HPDE6-E6E7 (cell line): ENCODE measurements at regions not wholly inside any gene's neighbourhood (a gene's known extent, or its start where the extent isn't known, plus 50 kb on each side); places are given as distances from the start of the nearest gene placed in this dataset.
"Not testable (repeated sequence)": the region's sequence is repeated elsewhere in the genome, so short reads cannot be mapped to it uniquely, and the experiment has no call there.

Experiments used
- DNase-seq: peaks from one replicate; pipeline ENCODE4 v3.0.0; 2011; ENCODE audit warnings: missing footprints; ENCODE audit errors: extremely low spot score

DNA sequence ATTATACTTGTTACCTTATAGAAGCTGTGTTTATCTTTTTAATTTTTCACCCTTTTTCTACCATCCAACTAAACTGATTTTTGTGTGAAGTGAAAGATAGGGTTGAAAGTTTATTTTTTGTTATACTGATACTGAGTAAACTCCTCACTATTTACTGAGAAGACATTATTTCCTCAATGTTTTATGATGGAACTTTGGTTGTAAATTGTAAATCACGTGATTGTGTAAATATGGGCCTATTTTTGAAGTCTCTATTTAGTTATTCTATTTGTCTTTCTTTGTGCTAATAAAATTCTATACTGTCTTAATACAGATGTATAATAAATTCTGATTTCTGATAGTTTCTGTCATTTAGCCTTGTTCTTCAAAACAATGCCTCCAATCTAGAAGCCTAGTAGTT is 697.2 kb upstream of the SLC8A1 start:
- DNase-seq: no peak

DNA sequence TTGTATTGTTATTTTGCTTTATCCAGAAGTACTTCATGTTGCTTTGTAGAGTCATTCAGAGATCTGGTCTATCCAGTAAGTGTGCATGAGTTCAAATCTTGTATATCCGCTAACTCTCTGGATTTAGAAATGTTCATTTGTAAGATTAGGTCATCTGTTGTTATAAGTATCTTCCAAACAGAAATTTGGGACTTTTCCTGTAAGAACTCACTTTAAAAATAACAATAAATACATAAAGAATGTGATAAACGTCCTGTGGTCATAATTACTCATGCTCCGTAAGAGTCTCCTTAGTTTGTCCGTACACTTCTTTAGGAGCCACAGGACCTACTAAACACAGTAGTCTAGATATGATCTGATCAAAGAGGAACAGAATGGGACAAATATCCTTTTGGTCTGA is 699.9 kb upstream of the SLC8A1 start:
- DNase-seq: no peak

- no peak for DNase-seq
Measured at GRCh38 chr2:41152318-41152717, 700.4 kb upstream of the SLC8A1 start.

DNA sequence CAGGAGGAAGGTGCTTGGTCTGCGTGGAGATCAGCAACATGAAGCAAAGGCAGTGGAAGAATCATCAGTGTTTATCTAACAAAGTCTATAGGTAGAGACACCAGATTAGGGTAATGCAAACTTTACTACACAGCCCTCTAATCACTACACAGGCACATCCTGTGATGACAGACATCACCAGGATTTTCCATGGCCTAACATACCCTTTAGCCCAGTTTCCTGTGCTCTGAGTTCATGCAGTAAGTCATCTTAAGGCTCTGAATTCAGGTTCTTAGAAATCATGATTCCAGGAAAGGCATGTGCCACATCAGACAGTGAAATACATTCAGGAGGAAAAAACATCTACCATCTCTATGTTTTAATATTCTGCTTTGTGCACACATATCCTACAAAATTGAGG is 708.5 kb upstream of the SLC8A1 start:
- no peak for DNase-seq

DNA sequence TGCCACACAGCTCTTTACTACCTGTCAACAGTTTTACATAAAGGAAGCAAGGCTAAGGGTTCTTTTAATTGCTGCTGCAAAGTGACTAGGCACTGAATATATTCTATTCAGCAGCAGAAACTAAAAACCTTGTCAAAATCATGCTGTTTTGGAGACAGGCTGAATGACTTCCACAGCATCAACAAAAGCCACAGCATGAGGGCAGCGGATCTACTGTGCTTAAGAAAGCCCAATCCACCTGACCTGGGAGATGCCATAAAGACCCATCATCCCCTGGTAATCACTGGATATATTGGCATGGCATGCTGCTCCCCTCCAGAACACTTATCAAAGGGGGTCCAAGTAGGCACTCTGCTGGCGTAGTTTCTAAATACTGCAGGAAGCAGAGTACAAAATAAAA is 715.1 kb upstream of the SLC8A1 start:
- DNase-seq: no peak

GRCh38 chr2:41169744-41170143 is 717.9 kb upstream of the SLC8A1 start:
- no peak for DNase-seq

GRCh38 chr2:41170589-41170988 is 718.7 kb upstream of the SLC8A1 start:
- DNase-seq: no peak

- no peak for DNase-seq
Measured at GRCh38 chr2:41180387-41180786, 728.5 kb upstream of the SLC8A1 start.

DNA sequence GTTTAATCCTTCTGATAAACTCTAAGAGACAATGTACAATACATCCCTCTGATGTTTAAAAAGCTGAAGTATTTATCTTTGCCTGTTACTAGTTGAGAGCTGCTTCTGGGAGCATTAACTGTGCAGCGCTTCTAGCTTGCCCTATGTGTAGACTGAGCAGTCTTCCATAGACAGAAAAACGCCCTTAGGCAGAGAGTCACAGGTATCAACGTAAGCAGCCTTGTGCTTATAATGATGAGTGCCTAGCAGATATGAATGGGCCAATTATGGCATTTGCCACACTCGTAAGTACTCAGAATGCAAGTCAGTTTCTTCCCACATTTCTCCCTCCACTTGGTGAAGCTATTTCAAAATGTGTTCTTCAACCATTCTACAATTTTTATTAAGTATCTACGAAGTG is 731.1 kb upstream of the SLC8A1 start:
- DNase-seq: no peak

GRCh38 chr2:41187376-41188122 is 735.7 kb upstream of the SLC8A1 start:
- DNase-seq: no peak

DNA sequence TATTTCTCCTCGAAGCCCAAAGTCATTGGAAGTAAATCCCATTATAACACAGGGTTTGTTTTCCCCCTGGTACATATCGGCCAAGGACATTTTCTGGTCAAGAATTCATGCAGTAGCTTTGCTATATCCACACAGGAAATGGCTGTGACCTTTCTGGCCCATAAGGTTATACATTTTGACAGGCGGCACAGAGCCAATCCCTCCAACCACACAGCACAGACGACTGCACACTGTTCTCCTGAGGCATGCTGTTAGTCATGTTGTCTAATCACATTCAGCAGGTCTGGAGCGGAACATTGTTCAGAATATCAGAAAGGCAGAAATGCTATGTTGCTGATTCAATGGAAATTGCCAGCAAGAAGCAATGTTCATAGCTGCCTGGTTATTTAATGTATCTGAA is 742.3 kb upstream of the SLC8A1 start:
- DNase-seq: no peak

- DNase-seq: no peak
Measured at GRCh38 chr2:41197781-41198180, 745.9 kb upstream of the SLC8A1 start.

DNA sequence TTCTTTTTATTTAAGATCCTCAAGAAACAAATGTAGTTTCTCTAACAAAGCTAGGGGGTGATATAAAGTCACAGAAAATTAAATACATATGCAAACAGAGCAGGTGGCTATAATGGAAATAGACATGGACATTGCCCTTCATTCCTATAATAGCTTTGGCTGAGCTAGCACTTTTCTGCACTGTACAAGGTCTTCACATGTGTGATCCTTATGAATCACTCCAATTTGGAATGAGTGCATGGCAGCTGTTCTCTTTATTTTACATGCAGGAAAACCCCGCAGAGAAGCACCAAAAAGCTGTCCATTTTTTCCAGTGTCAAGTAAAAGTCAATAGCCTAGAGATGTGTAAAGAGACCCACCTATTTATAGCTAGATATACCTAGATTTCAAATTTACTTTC is 747.4 kb upstream of the SLC8A1 start:
- no peak for DNase-seq

DNA sequence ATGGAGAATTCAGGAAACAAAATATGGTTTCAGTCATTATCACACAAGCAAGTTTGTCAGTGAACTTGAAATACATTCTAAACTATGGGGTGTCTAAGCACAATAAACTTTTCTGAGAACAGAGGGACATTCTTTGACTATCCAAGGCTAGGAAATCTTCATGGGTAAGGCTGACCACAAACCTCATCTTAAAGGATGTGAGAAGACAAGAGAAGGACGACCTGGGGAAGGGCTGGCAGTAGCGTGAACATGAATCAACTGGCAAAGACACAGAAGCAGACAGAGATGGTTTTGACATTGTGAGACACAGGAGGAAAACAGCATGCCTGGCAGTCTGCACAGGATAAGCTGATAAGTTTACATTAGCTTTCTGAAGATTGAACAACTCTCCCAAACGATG is 752.4 kb upstream of the SLC8A1 start:
- no peak for DNase-seq

DNA sequence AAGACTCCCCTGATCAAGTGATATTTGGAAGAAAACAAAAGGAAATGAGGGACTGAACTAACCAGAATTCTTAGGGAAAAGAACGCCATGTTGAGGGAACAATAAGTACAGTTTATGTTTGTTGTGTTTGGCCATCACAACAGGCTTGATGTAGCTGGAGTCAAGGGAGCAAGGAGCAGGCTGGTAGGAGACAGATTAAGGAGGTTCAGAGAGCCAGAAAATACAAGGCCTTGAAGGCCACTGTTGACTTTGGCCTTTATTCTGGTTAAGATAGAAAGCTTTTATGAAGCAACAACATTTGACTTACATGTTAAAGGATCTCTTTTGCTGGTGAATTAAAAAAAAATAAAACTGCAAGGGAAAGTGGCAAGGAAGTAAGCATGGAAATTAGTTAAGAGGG is 754.1 kb upstream of the SLC8A1 start:
- DNase-seq: no peak

DNA sequence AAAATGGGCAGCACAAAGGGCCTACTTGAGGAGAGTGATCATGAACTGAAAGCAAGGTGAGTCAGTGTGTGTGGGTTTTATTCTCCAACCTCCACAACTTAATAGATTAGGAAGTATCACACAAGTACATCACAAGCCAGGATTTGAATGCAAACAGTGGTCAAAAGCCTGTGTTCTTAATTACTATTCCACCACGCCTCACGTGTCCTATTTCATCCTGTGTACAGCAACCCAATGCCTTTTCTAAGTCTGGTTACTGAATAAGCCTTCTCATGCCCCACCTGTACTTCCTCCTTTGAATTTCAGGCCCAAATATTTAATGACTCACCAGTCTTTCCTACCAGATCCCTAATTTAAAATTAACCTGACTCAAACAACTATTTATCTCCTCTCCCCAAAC is 755.7 kb upstream of the SLC8A1 start:
- DNase-seq: no peak

DNA sequence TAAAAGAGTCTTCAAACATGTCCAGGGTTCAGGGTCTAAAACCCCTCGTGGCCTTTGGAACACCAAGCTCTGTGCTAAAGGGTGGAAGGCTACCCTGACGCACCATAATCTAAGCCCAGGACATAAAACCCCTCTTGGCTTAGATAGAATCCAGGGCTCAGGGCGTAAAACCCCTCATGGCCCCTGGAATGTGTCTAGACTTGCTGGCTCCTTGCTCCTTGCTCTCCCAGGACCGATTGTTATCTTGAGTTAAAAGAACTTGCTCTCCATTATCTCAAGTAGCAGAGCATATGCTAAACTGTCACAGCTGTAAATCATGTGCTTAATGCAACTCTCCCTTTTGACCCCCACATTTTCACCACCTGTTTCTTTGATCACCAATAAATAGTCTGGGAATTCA is 758.1 kb upstream of the SLC8A1 start:
- DNase-seq: not testable (repeated sequence)

GRCh38 chr2:41216978-41217377 is 765.1 kb upstream of the SLC8A1 start:
- DNase-seq: no peak

GRCh38 chr2:41222593-41222992 is 770.7 kb upstream of the SLC8A1 start:
- DNase-seq: no peak

GRCh38 chr2:41234093-41234492 is 782.2 kb upstream of the SLC8A1 start:
- no peak for DNase-seq

DNA sequence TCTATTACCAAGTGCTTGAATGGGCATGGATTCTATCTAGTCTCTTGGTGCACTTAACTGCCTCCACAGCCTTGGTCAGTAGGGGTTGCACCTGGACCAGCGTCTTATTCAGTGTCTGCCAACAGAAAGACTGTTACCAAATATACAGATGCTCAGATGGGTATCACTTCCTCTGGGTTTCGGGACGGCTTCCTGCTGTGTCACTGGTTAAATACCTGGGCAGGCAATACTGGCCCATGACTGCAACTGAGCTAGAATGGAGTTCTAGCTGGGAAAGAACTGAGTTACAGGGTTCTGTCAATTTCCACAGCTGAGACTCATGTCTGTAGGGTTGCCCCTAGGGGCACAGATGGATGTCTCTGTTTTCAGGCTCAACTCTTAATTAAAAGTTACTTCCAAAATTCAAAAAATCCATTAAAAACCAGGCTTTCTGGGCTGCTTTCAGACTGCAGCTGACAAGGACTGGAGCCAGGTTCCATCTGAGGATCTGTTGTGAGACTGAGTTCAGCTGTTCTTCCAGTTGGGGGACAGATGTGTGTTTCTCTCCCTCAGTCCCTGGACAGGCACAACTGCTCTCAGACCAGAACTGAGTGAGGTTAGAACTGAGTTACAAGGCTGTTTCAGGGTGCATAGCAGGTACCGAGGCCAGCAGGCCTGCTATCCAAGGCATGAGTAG is 789.6 kb upstream of the SLC8A1 start:
- no peak for DNase-seq

- DNase-seq: no peak
Measured at GRCh38 chr2:41242001-41242331, 790.1 kb upstream of the SLC8A1 start.

GRCh38 chr2:41267929-41268659 is 779.7 kb upstream of the PKDCC start:
- no peak for DNase-seq
